ENCODE measurements at regions not wholly inside any gene's neighbourhood (a gene's known extent, or its start where the extent isn't known, plus 50 kb on each side); places are given as distances from the start of the nearest gene placed in this dataset.
A peak's percentile ranks its signal among the peaks of the same experiment; 100 is the strongest.

DNA sequence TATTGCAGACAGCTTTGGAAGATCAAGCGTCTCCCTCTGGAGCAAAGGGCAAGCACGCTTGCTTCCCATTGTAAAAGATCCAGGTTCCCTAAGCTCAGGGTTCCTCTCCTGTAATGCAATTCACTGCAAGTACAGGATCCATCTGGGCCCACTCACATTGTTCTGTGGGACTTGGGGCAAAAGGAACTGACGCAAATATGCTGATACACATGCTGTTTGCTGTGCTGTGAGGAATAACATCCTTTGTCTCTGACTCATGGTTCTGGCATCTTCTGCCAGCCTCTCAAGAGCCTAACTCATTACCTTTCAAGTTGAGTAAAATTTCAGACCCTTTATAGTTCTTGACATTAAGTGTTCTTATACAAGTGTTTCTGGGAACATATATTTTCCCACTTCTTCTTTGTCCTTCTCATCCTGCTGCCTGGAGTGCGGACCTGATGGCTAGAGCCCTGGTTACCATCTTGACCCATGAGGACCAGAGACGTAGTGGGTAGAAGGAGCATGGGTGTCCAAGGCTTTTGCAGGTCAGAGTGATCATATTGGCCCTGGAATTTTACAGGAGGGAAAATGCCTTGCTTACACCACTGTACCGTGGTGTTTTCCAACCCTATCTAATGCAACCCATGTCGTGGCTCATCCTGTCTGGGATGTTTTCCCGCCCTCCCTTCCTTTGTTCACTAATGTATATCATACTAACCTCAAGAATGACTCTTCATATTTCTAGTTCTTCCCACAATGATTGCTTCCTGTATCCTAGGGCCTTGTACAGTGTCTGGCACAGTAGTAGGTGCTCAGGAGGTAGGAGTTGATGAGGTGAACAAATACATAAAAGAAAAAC lies 145.7 kb upstream of the GLI2 start:
- no peak overlapping the region for H3K4me3 ChIP-seq (replicated peaks; ENCODE audit: low read depth, low read length)
- peak; percentile 100 for DNase-seq (ENCODE audit: low read depth)
- TF ChIP-seq, protein P1, sequence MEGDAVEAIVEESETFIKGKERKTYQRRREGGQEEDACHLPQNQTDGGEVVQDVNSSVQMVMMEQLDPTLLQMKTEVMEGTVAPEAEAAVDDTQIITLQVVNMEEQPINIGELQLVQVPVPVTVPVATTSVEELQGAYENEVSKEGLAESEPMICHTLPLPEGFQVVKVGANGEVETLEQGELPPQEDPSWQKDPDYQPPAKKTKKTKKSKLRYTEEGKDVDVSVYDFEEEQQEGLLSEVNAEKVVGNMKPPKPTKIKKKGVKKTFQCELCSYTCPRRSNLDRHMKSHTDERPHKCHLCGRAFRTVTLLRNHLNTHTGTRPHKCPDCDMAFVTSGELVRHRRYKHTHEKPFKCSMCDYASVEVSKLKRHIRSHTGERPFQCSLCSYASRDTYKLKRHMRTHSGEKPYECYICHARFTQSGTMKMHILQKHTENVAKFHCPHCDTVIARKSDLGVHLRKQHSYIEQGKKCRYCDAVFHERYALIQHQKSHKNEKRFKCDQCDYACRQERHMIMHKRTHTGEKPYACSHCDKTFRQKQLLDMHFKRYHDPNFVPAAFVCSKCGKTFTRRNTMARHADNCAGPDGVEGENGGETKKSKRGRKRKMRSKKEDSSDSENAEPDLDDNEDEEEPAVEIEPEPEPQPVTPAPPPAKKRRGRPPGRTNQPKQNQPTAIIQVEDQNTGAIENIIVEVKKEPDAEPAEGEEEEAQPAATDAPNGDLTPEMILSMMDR (IDR thresholded peaks at IDR 0.05; ENCODE audit: low read length, missing control alignments): no peak

DNA sequence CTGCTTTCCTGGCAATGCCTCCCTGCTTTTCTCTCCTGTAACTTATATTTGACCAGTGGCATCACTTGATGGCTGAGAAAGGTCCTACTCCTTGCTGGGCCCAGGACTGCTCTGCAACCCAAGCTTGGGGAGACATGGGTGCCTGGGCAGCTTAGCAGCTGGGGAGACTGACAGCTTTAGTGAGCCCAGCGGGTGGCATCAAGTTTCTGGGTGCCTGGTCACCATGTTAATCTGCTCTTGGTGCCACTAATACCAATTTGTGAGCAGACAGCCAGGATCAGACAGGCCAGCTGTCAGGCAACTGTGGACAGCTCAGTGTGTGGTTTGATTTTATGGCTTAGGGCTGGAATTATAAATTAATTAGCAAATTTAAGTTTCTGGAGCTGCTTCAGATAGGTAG lies 144.8 kb upstream of the GLI2 start:
- no peak for DNase-seq (ENCODE audit: low read depth)
- H3K4me3 ChIP-seq (replicated peaks; ENCODE audit: low read depth, low read length): no peak overlapping the region
- TF ChIP-seq, protein P1 (IDR thresholded peaks at IDR 0.05; ENCODE audit: low read length, missing control alignments): no peak

DNA sequence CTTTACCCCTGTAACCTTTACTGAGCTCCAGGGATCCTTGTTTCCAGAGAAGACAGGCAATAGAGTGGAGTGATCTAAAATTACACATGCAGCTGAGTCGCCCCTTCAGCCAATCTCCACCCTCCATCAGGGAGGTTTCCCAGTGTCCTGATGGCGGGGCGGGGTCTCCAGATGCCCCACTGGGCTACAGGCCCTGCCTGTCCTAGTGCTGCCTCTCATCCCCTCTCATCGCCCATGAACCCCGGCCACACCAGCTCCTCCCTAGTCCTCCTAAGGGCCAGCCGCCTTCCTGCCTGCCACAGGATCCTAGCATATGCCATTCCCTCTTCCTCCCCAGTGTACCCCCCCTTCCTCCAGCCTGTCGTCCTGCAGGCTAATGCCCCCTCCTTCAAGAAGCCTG lies 144.1 kb upstream of the GLI2 start:
- no peak for DNase-seq (ENCODE audit: low read depth)
- no peak overlapping the region for H3K4me3 ChIP-seq (replicated peaks; ENCODE audit: low read depth, low read length)
- TF ChIP-seq, protein P1 (IDR thresholded peaks at IDR 0.05; ENCODE audit: low read length, missing control alignments): no peak

DNA sequence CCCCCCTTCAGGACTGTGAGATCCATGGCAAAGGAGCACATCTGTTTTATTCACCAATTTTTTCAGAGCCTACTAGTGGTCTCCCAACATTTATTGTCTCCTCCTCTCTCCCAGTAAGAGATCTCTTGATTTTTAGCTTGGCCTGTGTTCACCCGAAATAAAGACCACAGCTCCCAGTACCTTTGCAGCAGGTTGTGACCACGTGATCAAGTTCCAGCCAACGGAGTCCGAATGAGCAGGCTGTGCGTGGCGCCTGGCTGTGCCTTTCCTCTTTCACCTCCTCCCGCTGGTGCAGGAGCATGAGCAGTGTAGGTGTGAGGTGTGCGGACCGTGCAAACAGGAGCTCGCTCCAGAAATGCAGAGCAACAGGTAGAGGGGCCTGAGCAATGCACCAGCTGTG lies 143.6 kb upstream of the GLI2 start:
- no peak for DNase-seq (ENCODE audit: low read depth)
- TF ChIP-seq, protein P1 (IDR thresholded peaks at IDR 0.05; ENCODE audit: low read length, missing control alignments): no peak
- no peak overlapping the region for H3K4me3 ChIP-seq (replicated peaks; ENCODE audit: low read depth, low read length)

DNA sequence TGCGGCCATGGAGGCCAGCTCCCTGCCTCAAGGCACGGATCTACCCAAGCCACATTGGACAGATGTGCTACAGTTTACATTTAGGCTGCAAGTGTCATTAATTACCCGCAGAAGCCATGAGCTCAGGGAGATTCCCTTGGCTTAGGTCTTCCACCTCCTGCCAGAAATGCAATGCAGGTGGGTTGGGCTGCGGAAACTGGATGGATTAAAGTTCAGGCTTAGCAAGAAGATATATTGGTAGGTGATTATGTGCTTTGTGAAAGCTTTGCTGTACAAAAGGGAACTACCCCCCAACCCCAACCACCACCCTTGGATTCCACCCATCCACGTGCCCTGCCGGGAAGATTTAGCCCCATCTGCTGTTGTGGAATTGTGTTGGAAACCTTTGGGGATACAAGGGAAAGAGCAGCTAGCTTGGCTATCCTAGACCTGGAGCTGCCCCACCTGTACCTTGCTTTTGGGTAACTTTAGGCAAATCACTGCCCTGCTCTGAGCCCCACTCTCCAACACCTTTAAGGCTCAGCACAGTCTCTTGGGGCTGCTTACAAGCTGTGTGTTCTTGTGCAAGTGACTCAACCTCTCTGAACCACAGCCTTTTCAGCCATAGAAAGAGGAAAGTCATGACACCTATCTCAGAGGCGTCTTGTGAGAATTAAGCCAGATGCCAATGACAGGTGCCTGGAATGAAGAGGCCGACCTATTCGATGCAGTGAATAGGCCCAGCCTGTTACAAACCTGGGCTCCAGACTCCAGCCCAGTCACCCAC lies 141.6 kb upstream of the GLI2 start:
- TF ChIP-seq, protein P1 (IDR thresholded peaks at IDR 0.05; ENCODE audit: low read length, missing control alignments): no peak
- no peak for DNase-seq (ENCODE audit: low read depth)
- no peak overlapping the region for H3K4me3 ChIP-seq (replicated peaks; ENCODE audit: low read depth, low read length)

DNA sequence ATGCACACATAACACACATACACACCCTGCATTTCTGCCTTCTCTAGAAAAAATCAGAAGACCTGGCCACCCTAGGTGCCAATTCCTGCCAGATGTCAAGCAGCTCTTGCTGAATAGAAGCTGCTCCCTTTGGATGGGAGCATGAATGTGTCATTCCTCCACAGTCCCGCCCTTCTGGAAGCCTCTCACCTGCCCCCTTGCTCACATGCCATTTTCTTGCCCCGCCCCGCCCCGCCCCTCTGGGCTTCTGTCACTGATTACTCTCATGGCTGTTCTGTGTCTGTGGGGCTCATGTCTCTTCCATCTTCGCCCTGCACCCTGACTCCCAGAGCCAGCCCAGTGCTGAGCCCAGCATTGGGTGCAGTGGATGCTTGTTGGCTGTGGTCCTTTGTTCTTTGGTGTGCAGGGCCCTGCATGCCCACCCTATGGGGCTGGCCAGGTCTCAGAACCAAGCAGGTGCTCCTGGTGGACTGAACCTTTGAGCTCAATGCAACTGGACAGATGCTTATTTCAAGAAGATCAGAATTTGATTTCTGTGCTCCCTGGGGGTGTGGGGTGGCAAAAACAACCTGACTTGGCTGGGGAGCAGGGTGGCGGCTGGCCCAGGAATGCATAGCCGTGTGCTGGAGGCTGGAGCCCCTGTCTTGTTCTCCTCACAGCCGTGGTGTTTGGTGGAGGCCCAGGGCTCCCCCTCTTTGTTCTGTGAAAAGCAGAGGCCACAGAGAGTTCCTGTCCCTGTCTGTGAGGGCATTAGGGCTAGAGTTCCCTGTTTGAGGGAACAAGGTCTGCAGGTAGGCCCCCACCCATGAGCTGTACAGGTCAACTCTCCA lies 140.6 kb upstream of the GLI2 start:
- H3K4me3 ChIP-seq (replicated peaks; ENCODE audit: low read depth, low read length): no peak overlapping the region
- no peak for DNase-seq (ENCODE audit: low read depth)
- TF ChIP-seq, protein P1 (IDR thresholded peaks at IDR 0.05; ENCODE audit: low read length, missing control alignments): no peak
